ENCODE measurements at regions not wholly inside any gene's neighbourhood (a gene's known extent, or its start where the extent isn't known, plus 50 kb on each side); places are given as distances from the start of the nearest gene placed in this dataset.

GRCh38 chr18:73670524-73670923, 477.1 kb downstream of the FBXO15 start:
- no peak overlapping the region for H3K4ac ChIP-seq (ENCODE audit: low read depth, low read length)
- no peaks in the 10 kb centered on the region for H3K27me3 ChIP-seq (ENCODE audit: insufficient read depth, low read length)
- H2BK120ac ChIP-seq (ENCODE audit: low read depth, low read length, poor library complexity, severe bottlenecking): no peak overlapping the region
- Mint-ChIP-seq H3K9me3 (no peaks in the 10 kb centered on the region; a peak in 1 of 5 replicates), H3K27ac (no peak overlapping the region), H3K4me1 (no peaks in the 10 kb centered on the region), H3K36me3 (ENCODE audit: insufficient read depth in 1 of 3, low read depth in 3 of 3) (no peaks in the 10 kb centered on the region; a peak in 1 of 7 replicates), H3K27me3 (ENCODE audit: low read depth) (peaks cover 3% of the 10 kb centered on the region; the same call in 1 of the 2 replicates), H3K4me3 (no peak overlapping the region)
- H3K79me1 ChIP-seq (ENCODE audit: insufficient read depth, low read depth, low read length, poor library complexity, severe bottlenecking): no peaks in the 10 kb centered on the region
- H3K14ac ChIP-seq (ENCODE audit: insufficient read depth, low read length): no peak overlapping the region
- TF ChIP-seq, protein P1, sequence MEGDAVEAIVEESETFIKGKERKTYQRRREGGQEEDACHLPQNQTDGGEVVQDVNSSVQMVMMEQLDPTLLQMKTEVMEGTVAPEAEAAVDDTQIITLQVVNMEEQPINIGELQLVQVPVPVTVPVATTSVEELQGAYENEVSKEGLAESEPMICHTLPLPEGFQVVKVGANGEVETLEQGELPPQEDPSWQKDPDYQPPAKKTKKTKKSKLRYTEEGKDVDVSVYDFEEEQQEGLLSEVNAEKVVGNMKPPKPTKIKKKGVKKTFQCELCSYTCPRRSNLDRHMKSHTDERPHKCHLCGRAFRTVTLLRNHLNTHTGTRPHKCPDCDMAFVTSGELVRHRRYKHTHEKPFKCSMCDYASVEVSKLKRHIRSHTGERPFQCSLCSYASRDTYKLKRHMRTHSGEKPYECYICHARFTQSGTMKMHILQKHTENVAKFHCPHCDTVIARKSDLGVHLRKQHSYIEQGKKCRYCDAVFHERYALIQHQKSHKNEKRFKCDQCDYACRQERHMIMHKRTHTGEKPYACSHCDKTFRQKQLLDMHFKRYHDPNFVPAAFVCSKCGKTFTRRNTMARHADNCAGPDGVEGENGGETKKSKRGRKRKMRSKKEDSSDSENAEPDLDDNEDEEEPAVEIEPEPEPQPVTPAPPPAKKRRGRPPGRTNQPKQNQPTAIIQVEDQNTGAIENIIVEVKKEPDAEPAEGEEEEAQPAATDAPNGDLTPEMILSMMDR (conservative IDR thresholded peaks at IDR 0.05): no peak
- no peaks in the 10 kb centered on the region for H3K9me3 ChIP-seq (ENCODE audit: control insufficient read depth, low read depth, low read length)
- no peak overlapping the region for H3K18ac ChIP-seq (ENCODE audit: insufficient read length, low read depth, low read length)
- no peak for DNase-seq
- H3K79me2 ChIP-seq (ENCODE audit: insufficient read depth, low read length): no peaks in the 10 kb centered on the region
- no peak overlapping the region for H3K23ac ChIP-seq (ENCODE audit: insufficient read length, low read depth, low read length)
- no peak overlapping the region for H2AFZ ChIP-seq (ENCODE audit: low read length)
- no peak overlapping the region for H3T11ph ChIP-seq (ENCODE audit: low read length)
- no peak overlapping the region for H3K9ac ChIP-seq (ENCODE audit: extremely low read depth, insufficient read length, low read length)
- no peak overlapping the region for H2BK15ac ChIP-seq (ENCODE audit: low read depth, low read length)
- H3K4me1 ChIP-seq (ENCODE audit: insufficient read depth, low read length): no peaks in the 10 kb centered on the region
- no peak overlapping the region for H3K56ac ChIP-seq (ENCODE audit: insufficient read length, low read depth, low read length)
- no peak overlapping the region for H2BK12ac ChIP-seq (ENCODE audit: insufficient read length, low read depth, low read length)
- no CpG with 5 or more reads among the region's 5 CpGs for WGBS (ENCODE audit: extremely low coverage, insufficient read length, low lambda C conversion rate)
- no peak overlapping the region for H2AK5ac ChIP-seq (ENCODE audit: insufficient read length, low read length)
- H2BK5ac ChIP-seq (ENCODE audit: insufficient read length, low read length): no peak overlapping the region
- no peak overlapping the region for H3K4me2 ChIP-seq (ENCODE audit: insufficient read depth, insufficient read length, low read length)
- H3K27ac ChIP-seq (ENCODE audit: insufficient read length, low read depth, low read length): no peak overlapping the region
- no peak overlapping the region for H4K8ac ChIP-seq (replicated peaks; ENCODE audit: insufficient read length, low read depth, low read length)
- no peak overlapping the region for H2BK20ac ChIP-seq (ENCODE audit: low read depth, low read length, poor library complexity, severe bottlenecking)
- H3K23me2 ChIP-seq (ENCODE audit: insufficient read length, low read depth, low read length, poor library complexity, severe bottlenecking): no peaks in the 10 kb centered on the region
- no peaks in the 10 kb centered on the region for H4K20me1 ChIP-seq (ENCODE audit: control insufficient read depth, insufficient read depth, insufficient read length)
- H4K91ac ChIP-seq (ENCODE audit: insufficient read length, low read depth, low read length): no peak overlapping the region
- no peak overlapping the region for H4K5ac ChIP-seq (ENCODE audit: insufficient read length, low read depth, low read length)

All from H9 (cell line).